Small intestine (tissue), 7 donors: ENCODE measurements at regions not wholly inside any gene's neighbourhood (a gene's known extent, or its start where the extent isn't known, plus 50 kb on each side); places are given as distances from the start of the nearest gene placed in this dataset.

Experiments used
- DNase-seq, 2 donors: peaks; one replicate each; pipeline versions ENCODE4 v3.0.0 to v3.0.0-alpha.2; 2013
- FAIRE-seq: peaks from 2 replicates; lab custom pipeline; 2012; peaks lifted over from hg19 to GRCh38; lab: Jason Lieb, UNC
- H3K27ac ChIP-seq, 3 donors: one replicate each; pipeline ENCODE4 v1.5.1; 2013; ENCODE audit warnings: low read length in 2 of 3, mild to moderate bottlenecking in 2 of 3, control low read depth in 1 of 3, inconsistent platforms in 1 of 3, low read depth in 1 of 3, moderate library complexity in 1 of 3
- H3K27me3 ChIP-seq, 3 donors: one replicate each; pipeline ENCODE4 v1.6.1; 2013; ENCODE audit warnings: low read length in 3 of 3, inconsistent platforms in 1 of 3; ENCODE audit not compliant: control insufficient read depth in 3 of 3, insufficient read depth in 3 of 3
- H3K36me3 ChIP-seq, 3 donors: one replicate each; pipeline ENCODE4 v1.6.1; 2013; ENCODE audit warnings: low read length in 3 of 3, inconsistent platforms in 1 of 3, low read depth in 1 of 3, mild to moderate bottlenecking in 1 of 3, moderate library complexity in 1 of 3; ENCODE audit not compliant: control insufficient read depth in 3 of 3, insufficient read depth in 2 of 3
- H3K4me1 ChIP-seq, 3 donors: one replicate each; pipeline ENCODE4 v1.6.1; 2013; ENCODE audit warnings: low read length in 2 of 3, inconsistent platforms in 1 of 3, low read depth in 1 of 3, mild to moderate bottlenecking in 1 of 3, moderate library complexity in 1 of 3; ENCODE audit not compliant: control insufficient read depth in 3 of 3, insufficient read depth in 2 of 3
- H3K4me3 ChIP-seq, 3 donors: one replicate each; pipeline ENCODE4 v1.5.1; 2013; ENCODE audit warnings: low read length in 3 of 3, control low read depth in 1 of 3, inconsistent platforms in 1 of 3, low read depth in 1 of 3, mild to moderate bottlenecking in 1 of 3, moderate library complexity in 1 of 3
- H3K9me3 ChIP-seq, 2 donors: one replicate each; pipeline ENCODE4 v1.6.1; 2013; ENCODE audit warnings: low read depth in 1 of 2, low read length in 1 of 2; ENCODE audit not compliant: control insufficient read depth in 2 of 2, insufficient read depth in 1 of 2
- WGBS, 3 donors: extraction: QIAGEN DNeasy Blood & Tissue Kit; methylation state at CpG; one replicate each; pipeline ENCODE4 v1.1.7; 2013; 5-methylcytosine and 5-hydroxymethylcytosine counted together
- donor health status: healthy with polysubstance abuse.
- donor health status: control.
- donor health status: control.
- donor health status: Bipolar disorder and iron deficiency.
- donor health status: healthy.

GRCh38 chr18:10119528-10119927 is 205.7 kb downstream of the VAPA start:
- H3K27me3 ChIP-seq, result no peaks in the 10 kb centered on the region
- DNase-seq (no peak), FAIRE-seq (no peak)
- no peak overlapping the region for H3K27ac ChIP-seq
- 92 to 100% (median 100%) methylated on average over 1 of the region's 1 CpG for WGBS, 3 donors
- no peaks in the 10 kb centered on the region for H3K4me1 ChIP-seq
- no peaks in the 10 kb centered on the region for H3K36me3 ChIP-seq
- H3K9me3 ChIP-seq, result no peaks in the 10 kb centered on the region
- H3K4me3 ChIP-seq, result no peak overlapping the region

- no peaks in the 10 kb centered on the region for H3K36me3 ChIP-seq
- H3K4me1 ChIP-seq, result no peaks in the 10 kb centered on the region
- FAIRE-seq (no peak), DNase-seq (no peak)
- no peaks in the 10 kb centered on the region for H3K9me3 ChIP-seq
- 96 to 100% (median 98%) methylated on average over 1 of the region's 1 CpG for WGBS, 3 donors
- no peak overlapping the region for H3K4me3 ChIP-seq
- no peak overlapping the region for H3K27ac ChIP-seq
- no peaks in the 10 kb centered on the region for H3K27me3 ChIP-seq
These were observed 206.2 kb downstream of the VAPA start for GRCh38 chr18:10119991-10120390.

- DNase-seq, result no peak
- Histone ChIP-seq H3K4me3 (no peak overlapping the region), H3K36me3 (no peaks in the 10 kb centered on the region), H3K27ac (no peak overlapping the region), H3K27me3 (no peaks in the 10 kb centered on the region), H3K9me3 (no peaks in the 10 kb centered on the region), H3K4me1 (no peaks in the 10 kb centered on the region)
- 85 to 93% (median 91%) methylated on average over 3 of the region's 3 CpGs for whole genome bisulfite sequencing, 3 donors
- FAIRE-seq, result no peak
These were observed 206.8 kb downstream of the VAPA start for GRCh38 chr18:10120622-10121021.

GRCh38 chr18:10121028-10121427 is 207.2 kb downstream of the VAPA start:
- no peak for FAIRE-seq
- Histone ChIP-seq H3K4me3 (no peak overlapping the region), H3K36me3 (no peaks in the 10 kb centered on the region), H3K27ac (no peak overlapping the region), H3K4me1 (no peaks in the 10 kb centered on the region), H3K27me3 (no peaks in the 10 kb centered on the region), H3K9me3 (no peaks in the 10 kb centered on the region)
- WGBS, 3 donors, result 66 to 78% (median 70%) methylated on average over 1 of the region's 1 CpG
- DNase-seq, result no peak

- Histone ChIP-seq H3K27me3 (no peaks in the 10 kb centered on the region), H3K9me3 (no peaks in the 10 kb centered on the region), H3K27ac (no peak overlapping the region), H3K4me1 (no peaks in the 10 kb centered on the region), H3K36me3 (no peaks in the 10 kb centered on the region), H3K4me3 (no peak overlapping the region)
- 30 to 56% (median 38%) methylated on average over 11 of the region's 11 CpGs for WGBS, 3 donors
- peak; percentile 24 to 30 for DNase-seq
- no peak for FAIRE-seq
These were observed 208.1 kb downstream of the VAPA start for GRCh38 chr18:10121786-10122515.

- Histone ChIP-seq H3K27ac (peak overlapping the region in 1 of 3 donors; percentile 24), H3K4me3 (no peak overlapping the region), H3K27me3 (no peaks in the 10 kb centered on the region), H3K9me3 (no peaks in the 10 kb centered on the region), H3K36me3 (no peaks in the 10 kb centered on the region), H3K4me1 (no peaks in the 10 kb centered on the region)
- WGBS, 3 donors, result 53 to 72% (median 56%) methylated on average over 19 of the region's 19 CpGs
- peak; percentile 41 to 58 for DNase-seq
- FAIRE-seq, result no peak
These were observed 209.5 kb downstream of the VAPA start for GRCh38 chr18:10122988-10123950.

GRCh38 chr18:10124071-10124470 is 210.3 kb downstream of the VAPA start:
- no peak for FAIRE-seq
- no peak overlapping the region for H3K4me3 ChIP-seq
- no peaks in the 10 kb centered on the region for H3K4me1 ChIP-seq
- no peak for DNase-seq
- no peaks in the 10 kb centered on the region for H3K36me3 ChIP-seq
- H3K27me3 ChIP-seq, result no peaks in the 10 kb centered on the region
- H3K9me3 ChIP-seq, result no peaks in the 10 kb centered on the region
- 90 to 91% (median 90%) methylated on average over 9 of the region's 9 CpGs for WGBS, 3 donors
- H3K27ac ChIP-seq, result no peak overlapping the region

- Histone ChIP-seq H3K27me3 (no peaks in the 10 kb centered on the region), H3K9me3 (no peaks in the 10 kb centered on the region), H3K4me1 (no peaks in the 10 kb centered on the region), H3K36me3 (no peaks in the 10 kb centered on the region), H3K27ac (no peak overlapping the region), H3K4me3 (no peak overlapping the region)
- 81 to 93% (median 93%) methylated on average over 4 of the region's 4 CpGs for WGBS, 3 donors
- DNase-seq, result no peak
- FAIRE-seq, result no peak
These were observed 210.7 kb downstream of the VAPA start for GRCh38 chr18:10124557-10124956.
